Activated CD8-positive, alpha-beta T cell treated with anti-CD3 and anti-CD28 coated beads for 36 hours (primary cell): ENCODE measurements at regions not wholly inside any gene's neighbourhood (a gene's known extent, or its start where the extent isn't known, plus 50 kb on each side); places are given as distances from the start of the nearest gene placed in this dataset.

ENCODE experiments used
- ATAC-seq: fragments of 200-7000 bp; cut with Tn5 transposase; one replicate; pipeline ENCODE4 v1.10.0; 2021; ENCODE audit warnings: mild to moderate bottlenecking, moderate library complexity
- CTCF ChIA-PET: fragments of 350-600 bp; sonication (Branson Sonifier 250); formaldehyde crosslinking; loops from one replicate; lab custom pipeline; 2021; ENCODE audit warnings: antibody characterized with exemption; lab: Charles Lee
- POLR2A ChIA-PET: fragments of 350-600 bp; sonication (Branson Sonifier 250); formaldehyde crosslinking; loops from one replicate; lab custom pipeline; 2021; ENCODE audit warnings: antibody characterized with exemption; lab: Charles Lee
- DNase-seq: peaks from one replicate; pipeline ENCODE4 v3.0.0-alpha.2; 2020
- H3K27ac Mint-ChIP-seq: one replicate; pipeline ENCODE4 v1.8.0; 2021; ENCODE audit warnings: mild to moderate bottlenecking, mixed read lengths
- H3K27me3 Mint-ChIP-seq: one replicate; pipeline ENCODE4 v1.8.0; 2021; ENCODE audit warnings: mixed read lengths
- H3K36me3 Mint-ChIP-seq: one replicate; pipeline ENCODE4 v1.8.0; 2021; ENCODE audit warnings: low read depth, mixed read lengths
- H3K4me1 Mint-ChIP-seq: one replicate; pipeline ENCODE4 v1.8.0; 2021; ENCODE audit warnings: low read depth, mixed read lengths
- H3K4me3 Mint-ChIP-seq: one replicate; pipeline ENCODE4 v1.8.0; 2021; ENCODE audit warnings: mild to moderate bottlenecking, moderate library complexity, mixed read lengths
- H3K9me3 Mint-ChIP-seq: one replicate; pipeline ENCODE4 v1.8.0; 2021; ENCODE audit warnings: mixed read lengths
- intact Hi-C: fragments of 100-400 bp; cut with micrococcal nuclease; formaldehyde crosslinking; loops from one replicate; pipeline ENCODE4 v1.10.0; 2022
- TF ChIP-seq, protein P1 (sequence below): fragments of 200-600 bp; IDR thresholded peaks from one replicate; pipeline ENCODE4 v1.8.0; 2022; ENCODE audit warnings: antibody characterized with exemption, mild to moderate bottlenecking

DNA sequence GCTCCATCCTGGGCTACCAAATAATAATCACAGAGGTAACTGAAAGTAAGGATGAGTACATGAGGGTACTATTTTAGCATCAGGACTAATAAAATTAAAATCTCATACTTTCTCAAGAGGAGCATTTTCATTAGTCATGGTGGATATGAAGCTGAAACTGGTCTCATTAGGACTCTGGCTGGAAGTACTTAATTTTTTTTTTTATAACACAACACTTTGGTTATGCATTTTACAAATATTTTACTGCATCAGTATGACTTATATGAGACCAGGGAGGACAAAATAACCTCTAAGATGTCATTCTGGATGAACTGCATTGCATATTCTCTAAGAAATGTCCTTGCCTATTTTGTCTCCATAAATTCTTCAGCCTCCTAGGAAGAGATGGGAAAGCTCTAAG is 290.9 kb downstream of the HLX start:
- TF ChIP-seq, protein P1, sequence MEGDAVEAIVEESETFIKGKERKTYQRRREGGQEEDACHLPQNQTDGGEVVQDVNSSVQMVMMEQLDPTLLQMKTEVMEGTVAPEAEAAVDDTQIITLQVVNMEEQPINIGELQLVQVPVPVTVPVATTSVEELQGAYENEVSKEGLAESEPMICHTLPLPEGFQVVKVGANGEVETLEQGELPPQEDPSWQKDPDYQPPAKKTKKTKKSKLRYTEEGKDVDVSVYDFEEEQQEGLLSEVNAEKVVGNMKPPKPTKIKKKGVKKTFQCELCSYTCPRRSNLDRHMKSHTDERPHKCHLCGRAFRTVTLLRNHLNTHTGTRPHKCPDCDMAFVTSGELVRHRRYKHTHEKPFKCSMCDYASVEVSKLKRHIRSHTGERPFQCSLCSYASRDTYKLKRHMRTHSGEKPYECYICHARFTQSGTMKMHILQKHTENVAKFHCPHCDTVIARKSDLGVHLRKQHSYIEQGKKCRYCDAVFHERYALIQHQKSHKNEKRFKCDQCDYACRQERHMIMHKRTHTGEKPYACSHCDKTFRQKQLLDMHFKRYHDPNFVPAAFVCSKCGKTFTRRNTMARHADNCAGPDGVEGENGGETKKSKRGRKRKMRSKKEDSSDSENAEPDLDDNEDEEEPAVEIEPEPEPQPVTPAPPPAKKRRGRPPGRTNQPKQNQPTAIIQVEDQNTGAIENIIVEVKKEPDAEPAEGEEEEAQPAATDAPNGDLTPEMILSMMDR = no peak
- Mint-ChIP-seq H3K4me3 (no peak overlapping the region), H3K27me3 (peaks cover 4% of the 10 kb centered on the region), H3K36me3 (no peaks in the 10 kb centered on the region), H3K9me3 (peaks cover 2% of the 10 kb centered on the region), H3K4me1 (no peaks in the 10 kb centered on the region), H3K27ac (no peak overlapping the region)
- ChIA-PET CTCF (no interaction called here), POLR2A (no interaction called here)
- intact Hi-C loops = no loop called here
- ATAC-seq (no peak), DNase-seq (no peak)

DNA sequence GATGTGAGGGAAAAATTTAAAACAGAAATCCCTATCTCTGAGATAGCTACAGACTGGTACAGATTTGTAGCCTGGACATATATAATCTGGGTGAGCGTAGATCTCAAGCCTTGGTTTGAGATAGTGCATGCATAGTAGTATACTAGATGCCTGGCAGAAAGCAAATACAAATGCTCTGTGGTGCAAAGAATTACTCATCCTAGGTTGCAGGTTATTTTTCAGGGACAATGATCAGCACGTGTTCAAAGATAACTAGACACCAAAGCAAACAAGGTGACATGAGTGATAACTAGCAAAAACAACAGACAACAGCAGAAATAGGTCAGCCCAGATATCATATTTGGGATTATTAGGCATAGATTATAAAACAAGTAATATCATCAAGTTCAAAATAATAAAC is 292.5 kb downstream of the HLX start:
- Mint-ChIP-seq H3K27me3 (peaks cover 4% of the 10 kb centered on the region), H3K4me1 (no peaks in the 10 kb centered on the region), H3K27ac (no peak overlapping the region), H3K9me3 (peaks cover 2% of the 10 kb centered on the region), H3K36me3 (no peaks in the 10 kb centered on the region), H3K4me3 (no peak overlapping the region)
- ATAC-seq = no peak
- ChIA-PET POLR2A (no interaction called here), CTCF (no interaction called here)
- intact Hi-C loops = no loop called here
- TF ChIP-seq, protein P1 = no peak
- no peak for DNase-seq

DNA sequence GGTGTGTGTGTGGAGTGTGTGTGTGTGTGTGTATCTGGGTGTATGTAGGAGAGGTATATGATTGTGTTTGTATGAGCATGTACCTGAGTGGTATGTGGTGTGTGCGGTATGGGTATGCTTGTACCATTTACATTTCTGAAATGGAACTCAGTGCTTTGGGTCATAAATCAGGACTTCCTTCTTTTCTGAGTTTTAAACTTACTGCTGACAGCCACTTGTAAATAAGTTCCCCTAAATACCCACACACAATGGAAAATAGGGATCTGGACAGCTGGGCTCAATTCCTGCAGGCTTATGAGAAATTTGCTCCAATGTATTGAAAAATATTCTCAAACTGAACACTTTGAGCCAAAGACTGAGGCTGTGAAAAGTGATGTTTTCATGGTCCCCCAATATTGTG is 293.6 kb downstream of the HLX start:
- H3K4me1 Mint-ChIP-seq = no peaks in the 10 kb centered on the region
- peaks cover 2% of the 10 kb centered on the region for H3K9me3 Mint-ChIP-seq
- TF ChIP-seq, protein P1 = no peak
- ChIA-PET CTCF (no interaction called here), POLR2A (no interaction called here)
- DNase-seq = no peak
- H3K27ac Mint-ChIP-seq = no peak overlapping the region
- peaks cover 2% of the 10 kb centered on the region for H3K27me3 Mint-ChIP-seq
- no peak overlapping the region for H3K4me3 Mint-ChIP-seq
- ATAC-seq = no peak
- intact Hi-C loops = no loop called here
- no peaks in the 10 kb centered on the region for H3K36me3 Mint-ChIP-seq

DNA sequence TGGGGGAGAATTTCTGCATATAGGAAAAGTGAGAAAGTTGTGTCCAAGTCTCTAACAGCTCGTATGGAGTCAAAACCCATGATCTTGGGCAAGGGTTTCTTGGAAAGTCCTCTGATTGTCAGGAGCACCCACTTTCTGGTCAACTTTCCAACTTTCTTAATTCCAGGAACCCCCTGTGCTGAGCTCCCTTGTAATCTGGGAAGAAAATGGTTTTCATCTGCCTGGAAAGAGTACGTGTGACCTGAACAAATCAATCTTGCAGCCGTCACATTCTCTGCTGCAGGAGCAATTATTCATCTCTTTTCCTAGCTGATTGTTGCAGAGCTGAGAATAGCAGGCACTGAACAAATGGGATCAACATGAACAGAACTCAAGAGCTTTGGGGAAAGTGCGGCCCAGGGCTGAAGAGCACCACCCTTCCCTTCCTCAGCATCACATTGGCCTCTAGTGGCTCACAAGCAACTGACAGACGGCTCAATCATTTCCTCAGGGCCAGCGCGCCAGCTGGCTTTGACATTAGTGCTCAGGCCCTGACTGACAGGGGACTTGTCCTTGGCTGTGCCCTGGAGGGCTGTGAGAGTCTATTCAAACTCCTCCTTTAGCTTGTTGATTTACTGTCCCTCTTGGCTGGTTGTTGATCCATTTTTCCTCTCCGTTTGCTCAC is 295.2 kb downstream of the HLX start:
- Mint-ChIP-seq H3K4me3 (no peak overlapping the region), H3K36me3 (no peaks in the 10 kb centered on the region), H3K9me3 (peaks cover 2% of the 10 kb centered on the region), H3K27me3 (peaks cover 2% of the 10 kb centered on the region), H3K27ac (no peak overlapping the region), H3K4me1 (no peaks in the 10 kb centered on the region)
- POLR2A ChIA-PET = no interaction called here
- no peak for DNase-seq
- no peak for ATAC-seq
- TF ChIP-seq, protein P1 = no peak
- CTCF ChIA-PET = interaction anchor here (0.7 to 1.2 kb wide), 2 partner anchors 21 to 252 kb away, joined by 3 read pairs; no protein-coding TSS in a partner anchor
- intact Hi-C loops = no loop called here

DNA sequence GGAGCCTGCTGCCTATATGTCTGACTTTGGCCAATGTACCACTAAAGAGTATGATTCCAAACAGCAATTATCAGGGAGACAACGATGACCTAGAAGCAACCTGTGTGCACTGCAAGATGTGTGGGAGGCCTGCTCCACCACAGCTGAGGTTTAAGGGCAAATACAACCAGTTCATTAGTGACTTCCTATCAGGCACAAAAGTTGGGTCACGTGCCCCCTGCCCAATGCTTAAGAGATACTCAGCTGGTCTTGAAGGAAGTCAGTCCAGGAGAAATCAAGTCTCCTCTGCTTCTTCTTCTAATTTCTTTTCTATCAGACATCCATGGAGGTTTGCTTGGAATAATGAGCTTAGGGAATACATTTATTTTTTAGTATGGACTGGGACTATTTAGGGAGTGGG is 296.0 kb downstream of the HLX start:
- intact Hi-C loops = no loop called here
- Mint-ChIP-seq H3K27ac (no peak overlapping the region), H3K27me3 (peaks cover 2% of the 10 kb centered on the region), H3K9me3 (peaks cover 2% of the 10 kb centered on the region), H3K4me3 (no peak overlapping the region), H3K36me3 (no peaks in the 10 kb centered on the region), H3K4me1 (no peaks in the 10 kb centered on the region)
- ATAC-seq (no peak), DNase-seq (no peak)
- POLR2A ChIA-PET = no interaction called here
- TF ChIP-seq, protein P1 = no peak
- CTCF ChIA-PET = interaction anchor here (1.2 kb wide), 1 partner anchor 28 kb away, joined by 3 read pairs; no protein-coding TSS in a partner anchor
